Heart left ventricle (tissue), 16 donors: ENCODE measurements at regions not wholly inside any gene's neighbourhood (a gene's known extent, or its start where the extent isn't known, plus 50 kb on each side); places are given as distances from the start of the nearest gene placed in this dataset.
"Not testable (repeated sequence)": the region's sequence is repeated elsewhere in the genome, so short reads cannot be mapped to it uniquely, and the experiment has no call there.

Experiments used
- ATAC-seq, 4 donors: fragments of 200-7000 bp; cut with Tn5 transposase; one replicate each; pipeline ENCODE4 v1.9.1; 2020 to 2022; ENCODE audit warnings: moderate library complexity in 4 of 4, mild to moderate bottlenecking in 3 of 4, moderate number of reproducible peaks in 1 of 4
- DNase-seq, 5 donors: peaks; one replicate each; pipeline ENCODE4 v3.0.0-alpha.2; 2020
- H3K27ac ChIP-seq, 12 donors: fragments of 200-600 bp; sonication (generic) in 4 of 12; one replicate each; pipeline versions ENCODE4 v1.5.0 to v1.8.0; 2016 to 2022; ENCODE audit warnings: mild to moderate bottlenecking in 2 of 12
- H3K27me3 ChIP-seq, 9 donors: fragments of 200-600 bp; sonication (generic) in 2 of 9; one replicate each; pipeline versions ENCODE4 v1.5.1 to v1.8.0; 2016 to 2022; ENCODE audit warnings: mild to moderate bottlenecking in 3 of 9
- H3K36me3 ChIP-seq, 9 donors: fragments of 200-600 bp; sonication (generic) in 2 of 9; one replicate each; pipeline versions ENCODE4 v1.5.0 to v1.8.0; 2018 to 2022; ENCODE audit warnings: mild to moderate bottlenecking in 2 of 9
- H3K4me1 ChIP-seq, 12 donors: fragments of 200-600 bp; sonication (generic) in 4 of 12; one replicate each; pipeline versions ENCODE4 v1.5.0 to v1.8.0; 2016 to 2022; ENCODE audit warnings: mild to moderate bottlenecking in 3 of 12
- H3K4me3 ChIP-seq, 12 donors: fragments of 200-600 bp; sonication (generic) in 4 of 12; one replicate each; pipeline versions ENCODE4 v1.5.0 to v1.8.0; 2017 to 2022; ENCODE audit warnings: mild to moderate bottlenecking in 9 of 12, moderate library complexity in 4 of 12
- H3K9me3 ChIP-seq, 12 donors: fragments of 200-600 bp; sonication (generic) in 4 of 12; one replicate each; pipeline versions ENCODE4 v1.5.0 to v1.8.0; 2016 to 2022; ENCODE audit warnings: mild to moderate bottlenecking in 1 of 12
- CTCF ChIP-seq, 12 donors: fragments of 200-600 bp; sonication (generic) in 4 of 12; IDR thresholded peaks; one replicate each; pipeline versions ENCODE4 v1.5.0 to v1.8.0; 2018 to 2022; ENCODE audit warnings: antibody characterized with exemption in 12 of 12, mild to moderate bottlenecking in 5 of 12
- POLR2A ChIP-seq, 2 donors: fragments of 450-650 bp; IDR thresholded peaks; one replicate each; pipeline ENCODE4 v1.6.1; 2017; ENCODE audit warnings: antibody characterized with exemption in 2 of 2, mild to moderate bottlenecking in 2 of 2, moderate library complexity in 2 of 2
- WGBS, 4 donors: extraction: QIAGEN DNeasy Blood & Tissue Kit in 2 of 4; methylation state at CpG; one replicate each; pipeline versions ENCODE4 v1.1.5 to v1.1.7; 2013 to 2018; 5-methylcytosine and 5-hydroxymethylcytosine counted together
- intact Hi-C, 10 donors: fragments of 100-400 bp; cut with DNase I; formaldehyde crosslinking; loops; one replicate each; pipeline versions ENCODE4 v1.11.1 to v1.14.2; 2022
- donor health status: ischemic (EF 13 %, LVEDD 7.1; RV severe dilation, severe dysfunction).
- donor health status: healthy with polysubstance abuse.
- donor health status: DM: no; HTN: yes; CAD: no.
- donor health status: DM: no; HTN: no; CAD: no.
- donor health status: ischemic (EF 25% LVEDD 6.9; RV normal size, moderate dysfunction).
- donor health status: ischemic (EF 25% LVEDD 5.7; RV mildly dilated, moderate dysfunction).
- donor health status: healthy.
- donor health status: DM: yes; HTN: yes; CAD: no.
- donor health status: ischemic (EF 35%, LVEDD 5.7; RV mildly dilated, moderate dysfunction).
- donor health status: nonischemic (EF 11% LVEDD 7.7; RV severe dilation, severe dysfunction).
- donor health status: DM: yes; HTN: yes; CAD: no.
- donor health status: PGD.
- donor health status: ischemic (EF 29% LVEDD 5.4; RV normal size, mild dysfunction).
- donor health status: nonischemic (EF 23%, LVEDD 6.1; RV moderate dilation, normal function).

GRCh38 chr6:56815436-56815835 is 139.5 kb upstream of the BEND6 start:
- Histone ChIP-seq H3K27me3 (no peaks in the 10 kb centered on the region), H3K4me1 (peaks cover 5 to 66% (median 31%) of the 10 kb centered on the region in 12 donors), H3K36me3 (no peaks in the 10 kb centered on the region), H3K4me3 (peak overlapping the region in 3 of 12 donors; percentile 3 to 37 (median 6)), H3K9me3 (no peaks in the 10 kb centered on the region), H3K27ac (peak overlapping the region in 10 of 12 donors; percentile 15 to 75 (median 54))
- ATAC-seq (peak in 2 of 4 donors; percentile 48 to 56), DNase-seq (no peak)
- no peak for TF ChIP-seq POLR2A (IDR thresholded peaks at IDR 0.05)
- TF ChIP-seq CTCF (IDR thresholded peaks at IDR 0.05), result no peak
- intact Hi-C loops, result loop anchor here in 1 of 10 donors (2.0 kb wide), 1 partner anchor 25 kb away; no protein-coding TSS in a partner anchor

- no peaks in the 10 kb centered on the region for H3K27me3 ChIP-seq
- H3K27ac ChIP-seq, result peak overlapping the region; percentile 15 to 75 (median 47)
- H3K4me3 ChIP-seq, result peak overlapping the region in 6 of 12 donors; percentile 3 to 37 (median 10)
- ATAC-seq (peak; percentile 40 to 69 (median 58)), DNase-seq (no peak)
- WGBS, 4 donors, result 53 to 69% (median 64%) methylated on average over 7 of the region's 7 CpGs
- TF ChIP-seq CTCF (IDR thresholded peaks at IDR 0.05), result no peak
- no peak for TF ChIP-seq POLR2A (IDR thresholded peaks at IDR 0.05)
- intact Hi-C loops, result loop anchor here in 1 of 10 donors (2.0 kb wide), 1 partner anchor 26 kb away; no protein-coding TSS in a partner anchor
- H3K9me3 ChIP-seq, result no peaks in the 10 kb centered on the region
- no peaks in the 10 kb centered on the region for H3K36me3 ChIP-seq
- peaks cover 5 to 61% (median 31%) of the 10 kb centered on the region in 12 donors for H3K4me1 ChIP-seq
Observed at GRCh38 chr6:56814802-56815201, 140.1 kb upstream of the BEND6 start.

- DNase-seq, result no peak
- H3K9me3 ChIP-seq, result no peaks in the 10 kb centered on the region
- peak overlapping the region; percentile 15 to 75 (median 47) for H3K27ac ChIP-seq
- no peaks in the 10 kb centered on the region for H3K36me3 ChIP-seq
- H3K4me1 ChIP-seq, result peaks cover 5 to 57% (median 31%) of the 10 kb centered on the region in 12 donors
- intact Hi-C loops, result loop anchor here in 1 of 10 donors (2.0 kb wide), 1 partner anchor 26 kb away; no protein-coding TSS in a partner anchor
- TF ChIP-seq POLR2A (IDR thresholded peaks at IDR 0.05) (no peak), CTCF (IDR thresholded peaks at IDR 0.05) (no peak)
- 35 to 45% (median 36%) methylated on average over 3 of the region's 3 CpGs for WGBS, 4 donors
- ATAC-seq, result peak in 3 of 4 donors; percentile 56 to 80 (median 56)
- no peaks in the 10 kb centered on the region for H3K27me3 ChIP-seq
- H3K4me3 ChIP-seq, result peak overlapping the region in 7 of 12 donors; percentile 3 to 37 (median 13)
Observed at GRCh38 chr6:56814308-56814707, 140.6 kb upstream of the BEND6 start.

GRCh38 chr6:56812851-56813250 is 142.1 kb upstream of the BEND6 start:
- H3K4me1 ChIP-seq, result peaks cover 8 to 72% (median 34%) of the 10 kb centered on the region in 12 donors
- DNase-seq, H3K27me3 ChIP-seq, ATAC-seq, H3K36me3 ChIP-seq, intact Hi-C loops, H3K9me3 ChIP-seq, H3K27ac ChIP-seq, H3K4me3 ChIP-seq: not testable (repeated sequence)
- WGBS, 4 donors, result 70 to 100% (median 82%) methylated on average over 1 to 2 of the region's 3 CpGs
